GM21529 (cell line): ENCODE measurements at regions not wholly inside any gene's neighbourhood (a gene's known extent, or its start where the extent isn't known, plus 50 kb on each side); places are given as distances from the start of the nearest gene placed in this dataset.

Experiments
- ATAC-seq: cut with Tn5 transposase; IDR thresholded peaks from one replicate; pipeline ENCODE4 v1.9.1; 2021; ENCODE audit not compliant: unreplicated experiment

DNA sequence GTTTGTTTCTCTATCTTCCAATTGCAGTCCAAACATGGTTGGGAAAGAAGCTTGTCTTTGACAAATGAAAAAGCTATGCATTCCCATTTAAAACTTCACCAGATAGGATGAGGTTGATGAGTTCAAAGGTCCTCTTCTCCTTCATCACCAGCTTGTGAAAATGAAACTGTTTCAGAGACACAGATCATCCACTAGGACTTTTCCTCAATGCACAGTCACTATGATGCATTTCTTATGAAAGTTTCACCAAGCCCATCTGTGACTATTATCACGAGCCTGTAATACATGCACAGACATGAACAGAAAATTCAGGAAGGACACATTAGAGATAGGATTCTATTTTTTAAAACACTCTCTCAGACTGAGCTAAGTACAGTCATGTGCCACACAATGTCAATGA lies 644.4 kb downstream of the PLCL1 start:
- ATAC-seq = no peak

DNA sequence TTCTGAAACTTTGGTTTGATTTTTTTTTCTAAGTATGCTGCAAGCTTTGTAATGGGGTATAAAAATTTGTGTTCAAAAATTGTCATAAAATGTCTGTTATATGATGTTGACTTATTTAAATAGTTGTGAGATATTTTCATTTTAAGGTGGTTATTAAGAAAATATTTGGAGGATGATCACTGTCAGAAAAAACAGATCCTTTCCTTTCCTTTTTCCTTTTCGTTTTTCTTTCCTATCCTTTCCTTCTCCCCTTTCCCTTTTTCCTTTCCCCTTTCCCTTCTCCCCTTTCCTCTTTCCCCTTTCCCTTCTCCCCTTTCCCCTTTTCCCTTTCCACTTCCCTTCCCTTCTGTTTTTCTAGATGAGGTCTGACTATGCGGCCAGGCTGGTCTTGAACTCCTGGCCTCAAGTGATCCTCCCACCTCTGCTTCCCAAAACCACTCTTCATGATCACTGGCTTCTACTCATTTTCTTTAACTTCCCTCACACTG lies 640.5 kb downstream of the PLCL1 start:
- no peak for ATAC-seq

DNA sequence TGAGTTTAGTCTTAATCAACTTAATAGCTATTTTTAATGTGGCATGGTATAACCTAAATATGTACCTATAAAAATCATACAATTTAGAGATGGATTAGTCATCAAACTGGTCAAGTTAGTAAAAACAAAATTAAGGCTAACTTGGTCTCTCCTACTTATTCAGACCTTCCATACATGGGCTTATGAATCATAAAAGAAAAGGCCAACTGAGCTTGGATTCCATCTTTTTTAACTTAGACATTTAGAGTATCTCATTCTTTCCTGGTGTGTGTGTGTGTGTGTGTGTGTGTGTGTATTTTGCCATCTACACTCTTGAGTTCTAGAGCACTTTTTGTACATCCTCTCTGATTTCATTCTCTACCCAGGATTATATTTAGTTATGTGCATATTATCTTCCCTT lies 637.5 kb downstream of the PLCL1 start:
- ATAC-seq = no peak

DNA sequence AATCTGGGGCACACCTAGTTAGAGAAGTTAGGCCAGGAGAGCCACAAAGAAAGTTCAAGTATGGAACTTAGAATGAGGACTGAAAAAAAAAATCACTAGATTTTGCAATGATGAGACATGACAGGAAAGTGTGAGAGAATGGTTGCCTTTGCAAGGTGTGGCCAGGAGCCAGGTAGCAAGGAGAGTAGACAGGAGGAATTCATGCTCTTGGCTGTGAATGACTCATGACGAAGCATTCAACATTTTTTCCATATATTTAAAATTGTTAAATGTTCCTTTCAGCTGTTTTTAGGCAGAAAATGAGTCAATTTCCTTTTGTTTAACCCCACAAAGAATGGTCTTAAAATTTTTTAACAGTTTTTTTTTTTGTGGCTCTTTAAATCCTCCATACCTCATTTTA lies 636.9 kb downstream of the PLCL1 start:
- ATAC-seq = no peak

DNA sequence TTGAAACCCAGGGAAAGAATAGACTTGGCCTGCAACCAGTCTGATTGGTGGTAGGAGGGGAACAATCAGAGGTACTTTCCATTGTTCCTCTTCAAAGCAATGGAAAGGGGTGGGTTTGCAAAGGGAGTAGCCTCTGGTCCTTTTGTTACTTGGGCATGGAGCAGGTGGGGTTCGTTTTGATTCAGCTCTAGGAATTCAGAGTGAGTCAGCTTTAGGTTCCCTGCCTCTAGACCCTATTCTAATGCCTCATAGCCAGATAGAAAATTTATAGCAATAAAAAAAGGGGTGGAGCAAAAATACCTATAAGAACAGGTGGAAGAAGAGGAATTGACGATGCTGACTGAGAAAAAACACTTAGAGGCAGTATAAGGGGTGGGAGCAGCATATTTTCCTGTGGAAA lies 636.4 kb downstream of the PLCL1 start:
- ATAC-seq = no peak

DNA sequence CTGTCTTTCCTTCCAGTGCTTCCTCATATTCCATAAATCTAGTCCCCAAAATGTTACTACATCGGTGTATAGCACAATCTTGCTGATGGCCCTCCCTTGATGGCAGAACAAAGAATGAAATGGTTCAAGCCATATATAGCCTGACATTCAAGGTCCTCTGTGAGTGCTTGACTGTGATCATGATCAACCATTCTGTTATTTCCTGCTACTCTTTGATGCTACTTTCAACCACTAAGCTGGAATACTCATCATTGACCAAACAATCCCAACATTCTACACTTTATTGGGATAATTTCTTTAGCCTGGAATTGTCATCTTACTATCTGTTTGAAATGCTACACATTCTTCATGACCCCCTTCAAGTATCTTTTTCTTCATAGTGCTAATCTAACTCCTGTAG lies 633.9 kb downstream of the PLCL1 start:
- ATAC-seq = no peak

DNA sequence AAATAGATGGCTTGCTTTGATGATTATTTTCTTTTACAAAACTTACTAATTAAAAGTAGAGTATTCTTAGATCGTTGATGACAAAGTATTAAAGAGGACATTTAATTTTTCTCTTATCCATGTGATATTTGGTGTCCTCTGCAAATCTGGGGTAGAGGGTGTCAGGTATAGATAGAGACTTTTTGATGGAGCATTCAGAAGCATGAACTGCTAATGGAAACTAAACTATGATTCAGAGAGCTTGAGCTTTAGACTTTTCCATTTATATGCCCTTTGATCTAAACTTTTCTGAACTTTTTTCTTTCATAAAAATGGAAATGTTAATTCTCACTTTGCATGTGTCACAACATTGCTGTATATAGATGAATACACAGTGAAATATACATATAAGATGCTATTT lies 619.7 kb downstream of the PLCL1 start:
- ATAC-seq = no peak

DNA sequence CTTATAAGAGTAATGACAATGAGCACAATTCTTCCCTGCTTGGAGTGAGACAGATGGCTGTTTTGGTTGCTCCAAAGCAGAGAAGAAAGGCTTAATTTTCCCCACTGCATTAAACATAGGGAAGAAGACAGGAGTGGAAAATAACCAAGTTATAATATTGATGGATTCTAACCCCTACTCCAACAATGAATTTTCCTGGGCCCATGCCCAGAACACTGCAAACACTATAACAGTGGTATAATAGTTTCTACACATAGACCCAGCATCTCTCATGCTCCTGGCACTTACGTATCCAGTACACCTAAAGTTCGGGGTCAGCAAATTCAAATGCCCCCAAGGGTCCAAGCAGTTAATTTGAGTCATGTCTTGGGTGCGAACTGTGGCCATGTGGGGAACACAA lies 613.4 kb downstream of the PLCL1 start:
- ATAC-seq = no peak

DNA sequence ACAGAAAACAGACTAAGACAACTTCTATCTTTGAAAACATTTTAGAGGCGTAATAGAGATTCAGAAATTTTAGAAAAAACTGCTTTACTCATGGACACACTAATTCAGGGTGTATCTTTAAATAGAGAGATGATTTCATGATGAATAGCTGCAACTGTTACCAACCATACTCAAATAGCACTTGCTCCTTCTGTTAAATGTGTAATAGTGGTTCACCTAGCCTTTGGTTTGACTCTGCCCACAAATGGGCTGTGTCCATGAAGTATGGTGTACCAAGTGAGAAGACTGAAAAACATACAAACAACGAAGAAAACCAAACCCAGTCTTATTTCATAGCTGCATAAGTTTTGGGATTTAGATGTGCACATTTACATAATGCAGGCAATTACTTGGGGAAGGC lies 610.6 kb downstream of the PLCL1 start:
- no peak for ATAC-seq

DNA sequence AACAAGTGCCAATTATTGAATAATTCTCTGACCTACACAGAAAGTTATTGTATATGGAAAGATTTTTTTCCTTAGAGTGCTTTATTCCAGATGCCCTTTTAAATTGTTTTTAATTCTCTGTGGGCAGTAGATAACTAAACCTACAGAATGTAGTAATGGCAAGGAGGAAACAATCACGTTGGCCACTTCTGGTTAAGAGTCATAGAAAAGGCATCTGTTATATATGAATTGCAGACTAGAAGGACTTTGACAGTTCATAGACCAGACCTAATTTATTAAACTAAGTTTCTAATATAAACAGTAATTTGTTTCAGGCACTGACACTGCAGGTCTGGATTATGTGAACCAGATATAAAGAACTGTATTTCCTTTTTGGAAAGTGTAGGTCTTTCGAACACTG lies 607.5 kb downstream of the PLCL1 start:
- ATAC-seq = no peak

DNA sequence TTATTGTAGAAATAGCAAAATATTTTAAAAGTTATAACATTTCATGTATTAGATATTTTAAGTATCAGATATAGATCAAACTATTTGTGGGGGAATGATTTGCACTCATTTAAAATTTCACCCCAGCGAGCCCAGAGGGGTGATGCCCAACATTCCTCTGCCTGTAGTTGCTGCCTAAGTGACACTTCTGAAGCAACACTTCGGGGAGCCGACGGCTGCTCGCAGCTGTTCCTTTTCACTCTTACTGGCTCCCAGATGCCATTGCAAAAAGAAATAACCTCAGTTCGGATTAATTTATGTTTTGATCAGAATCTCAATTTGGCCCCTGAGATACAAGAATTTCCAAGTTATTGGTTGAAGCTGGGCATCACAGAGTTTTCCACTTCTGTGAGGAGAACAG lies 603.8 kb downstream of the PLCL1 start:
- ATAC-seq = no peak

DNA sequence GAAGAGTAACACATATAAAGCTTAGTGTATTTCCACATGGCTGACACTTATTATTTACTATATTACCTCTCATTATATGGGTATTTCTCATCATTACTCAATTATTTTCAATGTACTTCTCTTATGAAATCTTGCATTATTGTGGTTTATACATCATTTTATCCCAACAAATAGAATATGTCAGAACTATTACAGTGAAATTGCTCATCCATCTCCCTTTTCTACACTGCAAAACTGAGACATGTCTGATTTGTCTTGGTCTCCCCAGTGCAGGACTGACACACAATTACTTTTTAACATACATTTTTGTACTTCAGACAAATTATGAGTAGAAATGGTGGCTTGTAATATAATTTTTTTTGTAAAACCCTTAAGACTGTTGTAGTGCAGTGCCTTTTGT lies 600.9 kb downstream of the PLCL1 start:
- no peak for ATAC-seq

DNA sequence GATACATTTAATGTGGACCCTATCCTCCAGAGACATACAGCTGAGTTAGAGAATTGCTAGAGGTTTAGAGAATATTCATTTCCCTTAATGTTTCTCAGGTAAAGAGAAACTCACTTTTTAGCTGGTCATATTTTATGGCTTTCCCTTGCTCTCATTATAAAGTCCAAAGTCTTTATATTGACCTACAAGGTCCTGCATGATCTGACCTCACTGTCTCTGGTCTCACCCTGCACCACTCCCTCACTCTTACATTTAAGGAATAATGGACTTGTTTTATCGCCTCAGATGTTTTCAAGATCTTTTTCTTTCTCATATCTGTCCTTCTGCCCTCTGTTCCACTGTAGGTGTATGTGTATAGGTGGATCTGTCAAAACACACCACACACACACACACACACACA lies 597.3 kb downstream of the PLCL1 start:
- ATAC-seq = no peak

DNA sequence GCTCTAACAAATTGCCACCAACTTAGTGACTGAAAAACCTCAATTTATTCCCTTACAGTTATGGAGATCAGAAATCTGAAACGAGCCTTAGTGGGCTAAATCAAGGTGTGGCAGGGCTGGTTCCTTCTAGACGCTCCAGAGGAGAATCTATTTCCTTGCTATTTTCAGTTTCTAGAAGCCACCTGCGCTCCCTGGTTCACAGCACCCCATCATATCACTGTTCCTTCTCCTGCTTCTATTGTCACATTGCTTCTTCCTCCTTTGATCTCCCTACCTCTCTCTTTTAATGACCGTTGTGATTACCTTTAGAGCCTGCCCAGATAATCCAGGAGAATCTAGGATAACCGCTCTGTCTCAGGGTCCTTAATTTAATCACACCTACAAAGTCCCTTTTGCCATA lies 596.6 kb downstream of the PLCL1 start:
- no peak for ATAC-seq

DNA sequence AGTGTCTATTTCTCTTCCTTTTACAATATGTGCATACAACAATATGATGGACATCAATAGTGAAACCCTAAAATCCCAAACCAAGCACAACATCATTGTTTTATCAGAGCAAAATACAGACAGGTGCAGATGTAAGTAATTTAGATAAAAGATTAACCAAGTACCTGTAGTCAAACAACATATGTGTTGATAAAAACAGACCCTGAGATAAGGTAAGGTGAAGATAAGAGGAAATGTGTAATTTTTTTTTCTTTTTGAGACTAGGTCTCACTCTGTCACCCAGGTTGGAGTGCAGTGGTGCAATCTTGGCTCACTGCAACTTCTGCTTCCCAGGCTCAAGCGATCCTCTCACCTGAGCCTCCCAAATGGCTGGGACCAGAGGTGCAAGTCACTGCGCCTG lies 589.8 kb downstream of the PLCL1 start:
- no peak for ATAC-seq

DNA sequence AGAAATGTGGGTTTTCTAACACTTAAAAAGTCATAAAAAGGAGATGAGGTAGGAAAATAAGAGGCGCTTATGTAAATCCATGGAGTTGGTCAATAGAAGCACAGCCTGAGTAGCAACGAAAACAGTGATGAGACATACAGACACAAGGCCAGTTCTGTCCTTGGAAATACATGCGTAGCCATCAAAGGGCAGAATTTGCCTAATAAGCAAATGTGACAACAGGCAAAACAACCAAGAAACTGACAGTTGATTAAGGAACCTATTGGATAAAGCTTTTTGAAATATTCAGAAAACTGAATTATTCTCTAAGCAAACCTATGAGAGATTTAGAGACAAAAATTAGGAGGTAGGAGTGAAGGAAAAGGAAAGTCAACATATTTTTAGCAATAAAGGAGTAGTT lies 586.3 kb downstream of the PLCL1 start:
- no peak for ATAC-seq

DNA sequence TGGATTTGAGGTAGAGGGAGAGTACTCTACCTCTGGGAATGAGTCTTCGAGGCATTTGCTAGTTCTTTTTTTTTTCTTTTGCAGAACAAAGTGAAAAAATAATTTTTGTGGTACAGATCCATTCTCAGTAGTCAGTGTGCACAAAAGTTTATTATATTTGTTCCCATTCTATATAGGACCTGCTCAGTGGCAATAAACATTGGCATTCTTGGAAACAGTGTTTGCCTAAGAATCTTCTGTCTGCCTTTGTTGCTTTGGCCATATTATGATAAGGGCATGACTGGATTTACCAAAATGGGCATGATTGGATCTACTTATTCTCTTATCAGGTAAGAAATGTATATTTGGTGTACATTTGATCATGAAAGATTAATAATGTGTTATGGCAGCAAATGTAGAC lies 583.3 kb downstream of the PLCL1 start:
- ATAC-seq = no peak

DNA sequence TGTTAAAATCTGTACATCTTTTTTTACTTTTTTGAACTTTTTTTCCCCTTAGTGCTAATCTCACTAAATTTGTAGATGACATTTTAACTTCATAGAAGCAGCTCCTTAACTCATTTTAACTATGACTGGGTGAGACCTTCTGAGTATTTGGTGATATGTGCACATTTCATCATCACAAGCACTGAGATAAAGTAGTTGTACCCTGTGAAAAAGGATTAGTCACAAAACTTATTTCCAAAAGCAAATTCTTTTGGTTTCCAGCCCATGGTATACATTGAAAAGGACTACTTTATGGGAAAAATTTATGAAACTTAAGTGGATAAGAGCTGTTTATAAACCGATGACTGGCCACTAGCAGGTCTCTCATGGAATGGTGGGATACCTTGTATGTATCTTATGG lies 581.5 kb downstream of the PLCL1 start:
- no peak for ATAC-seq

DNA sequence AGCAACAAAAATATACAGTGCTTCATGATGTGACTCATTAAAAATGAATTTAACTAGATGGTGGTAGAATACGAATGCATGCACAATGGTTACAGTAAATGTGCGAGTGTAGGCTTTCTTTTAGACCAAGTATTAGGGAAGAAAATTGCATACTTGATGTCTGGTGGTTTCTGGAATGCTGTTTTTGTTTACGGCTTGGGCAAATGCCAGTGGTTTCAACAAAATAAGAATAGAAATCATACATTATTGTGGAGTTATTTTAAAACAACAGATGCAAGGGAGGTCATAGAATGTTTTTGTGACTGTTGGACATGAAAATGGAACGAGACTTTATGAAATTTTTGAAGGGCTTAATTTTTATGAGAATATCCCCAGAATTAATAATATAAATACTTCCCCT lies 580.9 kb downstream of the PLCL1 start:
- ATAC-seq = no peak

DNA sequence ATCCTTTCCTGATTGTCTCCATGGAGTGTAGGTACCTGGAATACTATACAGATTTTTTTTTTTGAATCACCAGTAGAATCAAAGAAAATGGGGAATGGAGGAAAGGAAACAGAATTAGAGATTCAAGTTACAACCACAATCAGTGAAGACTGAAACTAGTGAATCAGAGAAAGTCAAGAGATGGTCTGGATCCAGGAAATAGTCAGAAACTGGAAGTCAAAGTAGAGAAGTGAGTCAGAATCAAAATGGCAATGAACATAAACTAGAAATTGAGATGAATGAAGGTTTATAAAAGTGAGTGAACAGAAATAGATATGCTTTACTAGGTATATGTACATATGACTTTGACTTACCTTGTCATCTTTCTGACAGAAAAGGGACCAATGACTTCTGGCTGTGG lies 579.0 kb downstream of the PLCL1 start:
- no peak for ATAC-seq

DNA sequence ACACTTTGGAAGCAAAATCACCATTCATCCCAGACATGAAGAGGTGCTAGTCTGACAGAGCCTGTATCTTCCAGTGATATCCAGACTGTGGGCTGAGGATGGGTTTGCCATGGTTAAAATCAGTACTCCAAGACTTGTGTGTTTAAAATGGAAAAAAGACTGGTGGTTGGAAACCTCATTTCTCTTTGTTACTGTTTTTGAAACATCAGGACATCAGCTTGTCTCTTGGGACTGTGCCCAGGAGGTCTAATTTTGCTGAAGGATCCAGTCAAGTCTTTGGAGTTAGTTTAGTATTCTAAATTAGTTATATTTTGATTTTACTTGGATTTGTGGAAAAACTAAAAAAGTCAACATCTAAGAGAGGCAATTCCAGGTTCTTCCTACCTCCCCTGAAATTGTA lies 578.4 kb downstream of the PLCL1 start:
- ATAC-seq = no peak

DNA sequence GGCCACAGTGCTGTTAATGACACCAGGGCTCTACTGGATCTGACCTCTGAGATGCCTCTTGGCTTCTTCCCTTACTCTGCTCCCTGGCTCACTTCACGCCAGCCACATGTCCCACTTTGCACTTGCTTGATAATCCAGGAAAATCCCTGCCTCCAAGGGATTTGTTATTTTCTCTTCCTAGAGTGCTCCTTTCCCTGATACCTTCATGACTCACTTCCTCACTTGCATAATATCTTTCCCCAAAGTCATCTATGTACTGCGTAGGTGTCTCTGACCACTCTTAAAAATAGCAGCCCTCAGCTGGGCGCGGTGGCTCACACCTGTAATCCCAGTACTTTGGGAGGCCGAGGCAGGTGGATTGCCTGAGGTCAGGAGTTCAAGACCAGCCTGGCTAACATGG lies 572.3 kb downstream of the PLCL1 start:
- ATAC-seq = no peak

DNA sequence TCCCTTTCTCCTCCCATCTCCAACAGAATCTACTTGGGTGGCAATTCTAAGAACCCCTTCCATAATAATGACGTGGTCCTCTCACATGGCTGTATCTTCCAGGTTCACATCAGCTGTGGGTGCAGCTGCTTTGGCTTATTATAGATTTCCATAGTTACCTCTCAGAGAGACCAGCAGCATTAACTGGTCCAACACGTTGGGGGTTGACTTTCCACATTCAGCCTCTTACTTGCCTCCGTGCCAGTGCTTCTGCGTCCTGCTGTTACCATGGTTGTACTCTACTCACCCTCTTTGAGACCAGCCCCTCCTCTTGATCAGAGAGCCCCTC lies 570.7 kb downstream of the PLCL1 start:
- no peak for ATAC-seq

DNA sequence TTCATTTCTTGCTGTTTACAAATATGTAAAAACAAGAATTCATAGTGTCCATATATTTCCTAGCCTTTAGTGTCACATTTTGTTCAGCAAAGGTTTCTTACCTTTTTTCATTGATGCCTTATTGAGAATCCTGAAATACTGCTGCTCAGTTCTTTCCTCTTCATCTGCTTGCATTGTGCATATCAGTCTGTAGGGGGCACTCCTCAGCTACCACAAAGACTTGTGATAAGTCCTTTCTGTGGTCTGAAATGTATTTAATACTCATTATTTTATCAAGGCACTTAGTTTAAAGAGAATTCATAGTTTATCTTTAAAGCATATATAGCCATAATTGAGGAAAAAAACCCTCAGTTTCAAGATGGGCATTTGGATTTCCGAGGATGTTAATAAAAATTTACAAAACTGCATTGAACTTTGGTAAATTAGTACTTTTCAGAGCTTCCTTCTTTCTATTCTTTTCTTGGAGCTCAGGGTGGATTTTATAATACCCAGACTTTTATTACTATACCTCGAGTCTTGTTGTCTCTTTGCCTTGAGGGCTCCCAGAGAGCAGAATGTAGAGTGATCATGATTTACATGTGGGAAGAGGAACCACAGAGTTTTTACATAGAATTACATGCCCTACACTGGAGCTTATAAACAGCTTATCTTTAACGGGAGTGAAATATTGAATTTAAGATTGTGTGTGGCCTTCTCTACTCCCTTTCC lies 570.1 kb downstream of the PLCL1 start:
- ATAC-seq = no peak
